WTC11 (cell line): ENCODE measurements at regions not wholly inside any gene's neighbourhood (a gene's known extent, or its start where the extent isn't known, plus 50 kb on each side); places are given as distances from the start of the nearest gene placed in this dataset.

ENCODE experiments used
- ATAC-seq: fragments of 200-7000 bp; cut with Tn5 transposase; 2 replicates; pipeline ENCODE4 v1.10.0; 2021; ENCODE audit warnings: mild to moderate bottlenecking, moderate library complexity
- CTCF ChIA-PET: fragments of 300-600 bp; sonication (Branson Sonifier 250); formaldehyde crosslinking; loops from one replicate; lab custom pipeline; 2021; ENCODE audit warnings: antibody characterized with exemption; lab: Charles Lee
- POLR2A ChIA-PET: fragments of 350-600 bp; sonication (Branson Sonifier 250); formaldehyde crosslinking; loops from one replicate; lab custom pipeline; 2021; ENCODE audit warnings: antibody characterized with exemption; lab: Charles Lee
- DNase-seq: peaks from one replicate; pipeline ENCODE4 v3.0.0; 2021; ENCODE audit warnings: low spot score
- H3K27ac Mint-ChIP-seq: 2 replicates; pipeline ENCODE4 v1.8.0; 2021; ENCODE audit warnings: mixed read lengths
- H3K27me3 Mint-ChIP-seq: 2 replicates; pipeline ENCODE4 v1.8.0; 2021; ENCODE audit warnings: low read depth, mild to moderate bottlenecking, moderate library complexity, mixed read lengths
- H3K36me3 Mint-ChIP-seq: 2 replicates; pipeline ENCODE4 v1.8.0; 2021; ENCODE audit warnings: mixed read lengths
- H3K4me1 Mint-ChIP-seq: 2 replicates; pipeline ENCODE4 v1.8.0; 2022; ENCODE audit warnings: mixed read lengths
- H3K4me3 Mint-ChIP-seq: 2 replicates; pipeline ENCODE4 v1.8.0; 2021; ENCODE audit warnings: mild to moderate bottlenecking, moderate library complexity, mixed read lengths
- H3K9me3 Mint-ChIP-seq: 2 replicates; pipeline ENCODE4 v1.8.0; 2021; ENCODE audit warnings: mixed read lengths
- AFF4 ChIP-seq: sonication (generic); formaldehyde crosslinking; IDR thresholded peaks from 2 replicates; pipeline ENCODE4 v1.8.1; 2023; ENCODE audit warnings: mild to moderate bottlenecking, missing genetic modification reagents, borderline replicate concordance
- ARID4B ChIP-seq: sonication (generic); formaldehyde crosslinking; IDR thresholded peaks from 2 replicates; pipeline ENCODE4 v1.8.0; 2023; ENCODE audit warnings: missing genetic modification reagents, mild to moderate bottlenecking, borderline replicate concordance
- CDX4 ChIP-seq: fragments of 250-450 bp; sonication (Bioruptor Pico); IDR thresholded peaks from 2 replicates; pipeline ENCODE4 v1.9.0; 2021; ENCODE audit warnings: moderate library complexity, mild to moderate bottlenecking, inconsistent platforms, borderline replicate concordance
- CREB1 ChIP-seq: sonication (generic); formaldehyde crosslinking; IDR thresholded peaks from 2 replicates; pipeline ENCODE4 v1.8.0; 2023; ENCODE audit warnings: mild to moderate bottlenecking, missing genetic modification reagents
- ELF4 ChIP-seq: sonication (generic); formaldehyde crosslinking; IDR thresholded peaks from 2 replicates; pipeline ENCODE4 v1.8.1; 2022; ENCODE audit warnings: low read depth, mild to moderate bottlenecking, moderate library complexity, missing genetic modification reagents
- ERG ChIP-seq: fragments of 250-450 bp; sonication (Bioruptor Pico); IDR thresholded peaks from 2 replicates; pipeline ENCODE4 v1.8.0; 2021; ENCODE audit warnings: mild to moderate bottlenecking
- FOXJ3 ChIP-seq: sonication (generic); formaldehyde crosslinking; IDR thresholded peaks from 2 replicates; pipeline ENCODE4 v1.9.0; 2021; ENCODE audit warnings: missing genetic modification reagents, mild to moderate bottlenecking, borderline replicate concordance
- FOXP1 ChIP-seq: sonication (generic); formaldehyde crosslinking; IDR thresholded peaks from 2 replicates; pipeline ENCODE4 v1.8.0; 2022; ENCODE audit warnings: missing genetic modification reagents, mild to moderate bottlenecking, moderate library complexity, borderline replicate concordance
- KAT7 ChIP-seq: sonication (generic); formaldehyde crosslinking; IDR thresholded peaks from 2 replicates; pipeline ENCODE4 v1.8.1; 2023; ENCODE audit warnings: missing genetic modification reagents, mild to moderate bottlenecking, borderline replicate concordance
- MAX ChIP-seq: sonication (generic); formaldehyde crosslinking; IDR thresholded peaks from 2 replicates; pipeline ENCODE4 v1.8.0; 2022; ENCODE audit warnings: mild to moderate bottlenecking, missing genetic modification reagents
- MXD4 ChIP-seq: fragments of 250-450 bp; sonication (Bioruptor Pico); IDR thresholded peaks from 2 replicates; pipeline ENCODE4 v1.8.0; 2021; ENCODE audit warnings: mild to moderate bottlenecking, moderate library complexity, borderline replicate concordance
- RORB ChIP-seq: fragments of 250-450 bp; sonication (Bioruptor Pico); IDR thresholded peaks from 2 replicates; pipeline ENCODE4 v1.9.0; 2021; ENCODE audit warnings: mild to moderate bottlenecking
- TEAD4 ChIP-seq: sonication (generic); formaldehyde crosslinking; IDR thresholded peaks from 2 replicates; pipeline ENCODE4 v1.8.0; 2022; ENCODE audit warnings: mild to moderate bottlenecking, missing genetic modification reagents
- ZNF232 ChIP-seq: sonication (generic); formaldehyde crosslinking; IDR thresholded peaks from 2 replicates; pipeline ENCODE4 v1.8.0; 2022; ENCODE audit warnings: mild to moderate bottlenecking, missing genetic modification reagents

GRCh38 chr20:24235296-24236175 lies 233.9 kb upstream of the SYNDIG1 start (continued):
- no peak for TF ChIP-seq ZNF232 (CRISPR knock-in tag)
- no peak for TF ChIP-seq CREB1 (CRISPR knock-in tag)
- no peak for TF ChIP-seq FOXJ3 (CRISPR knock-in tag)
- TF ChIP-seq FOXP1: no peak
- TF ChIP-seq RORB (CRISPR knock-in tag): no peak
- no peak for TF ChIP-seq ELF4 (CRISPR knock-in tag)
- no peak for TF ChIP-seq ARID4B (CRISPR knock-in tag)
- no peak for TF ChIP-seq TEAD4 (CRISPR knock-in tag)
- no peak for TF ChIP-seq ERG (CRISPR knock-in tag)
- no peak for TF ChIP-seq KAT7 (CRISPR knock-in tag)
- no peak for TF ChIP-seq MXD4 (CRISPR knock-in tag)

- H3K27ac Mint-ChIP-seq: no peak overlapping the region
- TF ChIP-seq MAX (CRISPR knock-in tag): no peak
- no peak for TF ChIP-seq AFF4 (CRISPR knock-in tag)
- TF ChIP-seq CDX4: no peak
- H3K4me1 Mint-ChIP-seq: no peaks in the 10 kb centered on the region
- ATAC-seq (no peak), DNase-seq (no peak)
- ChIA-PET CTCF (no interaction called here), POLR2A (no interaction called here)
- peaks cover 3% of the 10 kb centered on the region; the same call in 1 of the 2 replicates for H3K27me3 Mint-ChIP-seq
- H3K9me3 Mint-ChIP-seq: peaks cover 7% of the 10 kb centered on the region
- no peak overlapping the region for H3K4me3 Mint-ChIP-seq
- no peaks in the 10 kb centered on the region for H3K36me3 Mint-ChIP-seq
Observed at GRCh38 chr20:24227600-24227999, 239.0 kb upstream of the GGTLC1 start.
